ENCODE measurements at regions not wholly inside any gene's neighbourhood (a gene's known extent, or its start where the extent isn't known, plus 50 kb on each side); places are given as distances from the start of the nearest gene placed in this dataset.

DNA sequence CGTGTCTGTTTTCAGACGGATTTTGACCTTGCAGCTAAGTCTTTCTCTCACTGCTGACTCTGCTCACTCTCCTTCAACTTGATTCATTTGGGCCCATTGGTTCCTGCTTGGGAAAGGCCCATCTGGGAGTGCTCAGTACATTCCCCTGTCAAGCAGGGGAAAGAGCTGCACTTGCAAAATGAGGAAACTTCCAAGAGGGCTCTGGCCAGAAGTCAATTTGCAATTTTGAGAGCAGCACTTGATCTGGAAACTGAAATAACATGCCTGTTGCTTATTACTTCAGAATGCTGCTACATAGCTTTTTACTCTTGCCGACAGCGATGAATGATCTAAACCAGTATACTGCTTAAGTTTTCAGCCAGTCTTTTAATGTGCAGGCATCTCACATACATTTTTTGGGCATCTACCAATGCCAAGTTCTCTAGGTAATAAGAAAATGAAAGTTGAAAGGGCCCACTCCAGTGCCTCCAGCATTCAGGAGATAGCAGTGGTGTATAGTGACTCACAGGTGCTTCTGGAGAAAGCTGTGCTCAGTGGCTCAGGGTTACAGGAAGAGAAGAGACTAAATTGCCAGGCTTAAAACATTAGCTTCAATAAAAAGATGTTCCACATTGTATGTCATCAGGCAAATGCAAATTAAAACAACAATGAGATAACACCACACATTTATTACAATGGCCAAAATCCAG lies 70.1 kb upstream of the RORA start:
- TF ChIP-seq CTCF (IDR thresholded peaks at IDR 0.05; ENCODE audit: control insufficient read depth, insufficient read depth, low read depth, low read length, missing control alignments), result no peak
- no peak for DNase-seq (ENCODE audit: low read depth)
- no peak overlapping the region for H3K4me3 ChIP-seq (ENCODE audit: control insufficient read depth, low read depth, low read length)

DNA sequence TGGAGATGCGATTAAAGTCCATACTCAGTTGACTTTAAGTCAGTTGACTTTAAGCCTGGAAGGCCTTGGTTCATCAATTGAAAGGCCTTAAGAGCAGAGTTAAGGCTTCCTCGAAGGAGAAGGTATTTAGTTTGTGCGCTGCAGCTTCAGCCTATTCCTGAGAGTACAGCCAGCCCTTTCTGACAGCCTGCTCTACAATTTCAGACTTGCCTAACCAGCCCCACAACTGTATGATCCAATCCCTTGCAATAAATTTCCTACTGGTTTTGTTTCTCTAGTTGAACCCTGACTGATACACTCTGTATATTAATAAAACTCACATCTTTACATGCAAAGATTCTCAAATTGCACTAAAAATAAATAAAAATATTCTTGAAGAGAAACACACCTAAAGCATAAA lies 66.1 kb upstream of the RORA start:
- no peak overlapping the region for H3K4me3 ChIP-seq (ENCODE audit: control insufficient read depth, low read depth, low read length)
- no peak for TF ChIP-seq CTCF (IDR thresholded peaks at IDR 0.05; ENCODE audit: control insufficient read depth, insufficient read depth, low read depth, low read length, missing control alignments)
- DNase-seq (ENCODE audit: low read depth), result no peak

DNA sequence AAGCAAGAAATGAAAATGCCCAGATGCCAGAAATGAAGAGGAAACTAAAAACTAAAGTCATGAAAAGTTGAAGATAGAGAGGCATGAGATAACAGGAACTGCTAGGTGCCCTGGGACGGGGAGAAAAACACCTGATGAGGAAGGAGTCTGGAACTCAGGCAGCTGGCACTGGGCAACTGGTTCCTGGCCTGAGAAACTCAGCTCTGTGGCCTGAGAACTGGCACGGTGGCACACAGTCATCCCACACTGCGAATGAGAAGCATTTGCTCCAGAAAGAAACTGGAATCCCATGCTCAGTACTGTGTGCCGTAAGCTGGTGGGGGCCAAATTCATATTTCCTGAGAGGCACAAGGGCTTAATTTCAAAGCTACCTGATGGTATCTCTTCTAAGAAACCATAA lies 53.6 kb upstream of the RORA start:
- no peak overlapping the region for H3K4me3 ChIP-seq (ENCODE audit: control insufficient read depth, low read depth, low read length)
- TF ChIP-seq CTCF (IDR thresholded peaks at IDR 0.05; ENCODE audit: control insufficient read depth, insufficient read depth, low read depth, low read length, missing control alignments), result no peak
- DNase-seq (ENCODE audit: low read depth), result no peak

DNA sequence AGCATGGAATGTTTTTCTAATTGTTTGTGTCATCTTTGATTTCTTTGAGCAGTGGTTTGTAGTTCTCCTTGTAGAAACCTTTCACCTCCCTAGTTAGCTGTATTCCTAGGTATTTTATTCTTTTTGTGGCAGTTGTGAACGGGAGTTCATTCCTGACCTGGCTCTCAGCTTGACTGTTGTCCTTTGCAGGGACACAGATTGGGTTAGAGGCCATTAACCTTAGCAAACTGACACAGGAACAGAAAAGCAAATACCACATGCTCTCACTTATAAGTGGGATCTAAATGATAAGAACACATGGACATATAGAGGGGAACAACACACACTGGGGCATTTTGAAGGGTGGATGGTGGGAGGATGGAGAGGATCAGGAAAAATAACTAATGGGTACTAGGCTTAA lies 52.2 kb upstream of the RORA start:
- TF ChIP-seq CTCF (IDR thresholded peaks at IDR 0.05; ENCODE audit: control insufficient read depth, insufficient read depth, low read depth, low read length, missing control alignments), result no peak
- no peak for DNase-seq (ENCODE audit: low read depth)
- H3K4me3 ChIP-seq (ENCODE audit: control insufficient read depth, low read depth, low read length), result no peak overlapping the region

Measured in AG09309 (cell line).